Psoas muscle (tissue), 7 donors: ENCODE measurements at regions not wholly inside any gene's neighbourhood (a gene's known extent, or its start where the extent isn't known, plus 50 kb on each side); places are given as distances from the start of the nearest gene placed in this dataset.

ENCODE experiments used
- ATAC-seq, 4 donors: fragments of 200-7000 bp; cut with Tn5 transposase; one replicate each; pipeline ENCODE4 v1.9.1; 2020; ENCODE audit warnings: moderate library complexity in 3 of 4, mild to moderate bottlenecking in 2 of 4
- DNase-seq, 2 donors: peaks; one replicate each; pipeline ENCODE4 v3.0.0-alpha.2; 2020
- H3K27ac ChIP-seq: fragments of 200-600 bp; one replicate; pipeline ENCODE4 v1.8.0; 2022
- H3K27me3 ChIP-seq, 3 donors: fragments of 200-600 bp in 1 of 3; one replicate each; pipeline versions ENCODE4 v1.6.1 to v1.8.0; 2013 to 2022; ENCODE audit warnings: low read length in 2 of 3, mild to moderate bottlenecking in 2 of 3, moderate library complexity in 1 of 3; ENCODE audit not compliant: insufficient read depth in 3 of 3
- H3K36me3 ChIP-seq, 2 donors: fragments of 200-600 bp in 1 of 2; one replicate each; pipeline versions ENCODE4 v1.6.1 to v1.8.0; 2013 to 2022; ENCODE audit warnings: low read depth in 1 of 2, mild to moderate bottlenecking in 1 of 2, moderate library complexity in 1 of 2; ENCODE audit not compliant: insufficient read depth in 1 of 2
- H3K4me1 ChIP-seq: fragments of 200-600 bp; one replicate; pipeline ENCODE4 v1.8.0; 2022
- H3K4me3 ChIP-seq: fragments of 200-600 bp; one replicate; pipeline ENCODE4 v1.8.0; 2022; ENCODE audit warnings: mild to moderate bottlenecking
- H3K9me3 ChIP-seq: fragments of 200-600 bp; one replicate; pipeline ENCODE4 v1.8.0; 2022
- WGBS, 3 donors: extraction: QIAGEN DNeasy Blood & Tissue Kit; methylation state at CpG; one replicate each; pipeline versions ENCODE4 v1.1.6 to v1.1.7; 2013; 5-methylcytosine and 5-hydroxymethylcytosine counted together
- intact Hi-C, 2 donors: fragments of 100-400 bp; cut with DNase I; formaldehyde crosslinking; loops; one replicate each; pipeline versions ENCODE4 v1.11.0 to v1.14.2; 2022
- TF ChIP-seq, protein P1 (sequence below): fragments of 200-600 bp; IDR thresholded peaks from one replicate; pipeline ENCODE4 v1.8.0; 2022; ENCODE audit warnings: antibody characterized with exemption
- donor health status: healthy with polysubstance abuse.
- donor health status: DM: no; HTN: no; CAD: no; lungs with moderate emphysema.
- donor health status: Bipolar disorder and iron deficiency.
- donor health status: healthy.
- donor health status: DM: yes; HTN: yes; CAD: no.
- donor health status: DM: no; HTN: no; CAD: no.
- donor health status: DM: yes; HTN: yes; CAD: no.

DNA sequence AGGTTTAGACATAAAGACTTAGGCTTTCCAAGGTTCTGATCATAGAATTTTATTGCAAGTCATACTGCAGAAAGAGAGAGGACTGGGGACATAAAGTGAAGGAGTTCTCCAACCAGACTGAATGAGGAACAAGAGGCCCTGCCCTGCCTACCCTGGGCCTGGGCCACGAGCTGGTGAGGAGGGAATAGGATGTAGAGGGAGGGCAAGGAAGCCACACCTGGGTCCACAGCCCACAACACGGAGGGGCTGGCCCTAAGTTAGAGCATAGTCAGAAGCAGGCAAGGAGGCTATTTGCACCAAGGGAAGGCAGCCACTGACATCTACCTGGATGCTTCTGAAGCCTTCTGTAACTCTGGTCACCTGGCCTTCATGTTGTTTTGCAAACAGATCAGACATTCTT, 82.2 kb upstream of the CXCL12 start:
- intact Hi-C loops, result no loop called here
- Histone ChIP-seq H3K36me3 (no peaks in the 10 kb centered on the region), H3K27me3 (no peaks in the 10 kb centered on the region), H3K4me1 (peaks cover 11% of the 10 kb centered on the region), H3K4me3 (no peak overlapping the region), H3K27ac (no peak overlapping the region), H3K9me3 (no peaks in the 10 kb centered on the region)
- 91 to 100% (median 94%) methylated on average over 2 of the region's 2 CpGs for WGBS, 3 donors
- ATAC-seq (no peak), DNase-seq (no peak)
- TF ChIP-seq, protein P1, sequence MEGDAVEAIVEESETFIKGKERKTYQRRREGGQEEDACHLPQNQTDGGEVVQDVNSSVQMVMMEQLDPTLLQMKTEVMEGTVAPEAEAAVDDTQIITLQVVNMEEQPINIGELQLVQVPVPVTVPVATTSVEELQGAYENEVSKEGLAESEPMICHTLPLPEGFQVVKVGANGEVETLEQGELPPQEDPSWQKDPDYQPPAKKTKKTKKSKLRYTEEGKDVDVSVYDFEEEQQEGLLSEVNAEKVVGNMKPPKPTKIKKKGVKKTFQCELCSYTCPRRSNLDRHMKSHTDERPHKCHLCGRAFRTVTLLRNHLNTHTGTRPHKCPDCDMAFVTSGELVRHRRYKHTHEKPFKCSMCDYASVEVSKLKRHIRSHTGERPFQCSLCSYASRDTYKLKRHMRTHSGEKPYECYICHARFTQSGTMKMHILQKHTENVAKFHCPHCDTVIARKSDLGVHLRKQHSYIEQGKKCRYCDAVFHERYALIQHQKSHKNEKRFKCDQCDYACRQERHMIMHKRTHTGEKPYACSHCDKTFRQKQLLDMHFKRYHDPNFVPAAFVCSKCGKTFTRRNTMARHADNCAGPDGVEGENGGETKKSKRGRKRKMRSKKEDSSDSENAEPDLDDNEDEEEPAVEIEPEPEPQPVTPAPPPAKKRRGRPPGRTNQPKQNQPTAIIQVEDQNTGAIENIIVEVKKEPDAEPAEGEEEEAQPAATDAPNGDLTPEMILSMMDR, result no peak

DNA sequence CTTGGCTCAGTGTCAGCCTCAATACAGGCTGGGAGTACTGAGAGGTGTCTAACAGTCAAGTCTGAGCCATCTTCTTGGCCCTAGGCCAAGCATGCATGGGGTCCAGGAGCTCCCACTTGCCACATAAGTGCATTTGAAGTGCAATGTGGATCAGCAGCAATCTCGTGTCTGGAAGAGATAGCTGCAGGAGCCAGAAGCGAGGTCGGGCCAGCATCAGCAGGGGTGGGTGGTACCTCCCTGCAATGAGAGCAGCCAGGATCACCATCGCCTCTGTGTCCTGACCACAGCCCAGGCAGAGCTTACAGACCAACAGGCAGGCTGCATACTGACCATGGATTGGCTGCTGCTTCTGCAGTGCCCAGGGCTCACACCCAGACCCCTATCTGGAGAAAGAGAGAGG, 83.0 kb upstream of the CXCL12 start:
- intact Hi-C loops, result no loop called here
- DNase-seq (no peak), ATAC-seq (no peak)
- TF ChIP-seq, protein P1, result no peak
- Histone ChIP-seq H3K36me3 (no peaks in the 10 kb centered on the region), H3K4me3 (no peak overlapping the region), H3K27me3 (no peaks in the 10 kb centered on the region), H3K4me1 (peaks cover 14% of the 10 kb centered on the region), H3K27ac (no peak overlapping the region), H3K9me3 (no peaks in the 10 kb centered on the region)
- 76 to 91% (median 80%) methylated on average over 4 of the region's 4 CpGs for WGBS, 3 donors

DNA sequence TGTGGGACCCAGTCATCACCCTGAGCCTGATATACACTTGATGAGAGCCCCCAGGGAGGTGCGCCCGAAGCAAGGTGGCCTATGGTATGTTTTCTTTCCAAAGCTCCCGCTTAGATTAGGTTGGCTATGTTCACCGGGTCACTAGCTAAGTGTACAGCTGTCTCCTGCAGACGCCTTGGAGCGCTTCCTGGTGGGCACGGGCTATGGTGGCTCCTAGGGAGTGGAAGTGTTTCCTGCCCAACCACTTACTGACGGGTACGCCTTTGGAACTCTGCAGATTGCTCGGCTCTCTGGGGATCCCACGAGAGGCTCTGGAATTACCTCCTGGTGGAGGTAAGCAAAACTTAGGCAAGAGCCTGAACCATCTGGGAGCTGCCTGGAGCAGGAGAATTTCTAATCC, 83.6 kb upstream of the CXCL12 start:
- intact Hi-C loops, result no loop called here
- Histone ChIP-seq H3K4me3 (no peak overlapping the region), H3K27me3 (no peaks in the 10 kb centered on the region), H3K36me3 (no peaks in the 10 kb centered on the region), H3K9me3 (no peaks in the 10 kb centered on the region), H3K27ac (no peak overlapping the region), H3K4me1 (peaks cover 20% of the 10 kb centered on the region)
- ATAC-seq, result no peak
- 73 to 83% (median 82%) methylated on average over 11 of the region's 11 CpGs for WGBS, 3 donors
- DNase-seq, result no peak
- TF ChIP-seq, protein P1, result no peak

DNA sequence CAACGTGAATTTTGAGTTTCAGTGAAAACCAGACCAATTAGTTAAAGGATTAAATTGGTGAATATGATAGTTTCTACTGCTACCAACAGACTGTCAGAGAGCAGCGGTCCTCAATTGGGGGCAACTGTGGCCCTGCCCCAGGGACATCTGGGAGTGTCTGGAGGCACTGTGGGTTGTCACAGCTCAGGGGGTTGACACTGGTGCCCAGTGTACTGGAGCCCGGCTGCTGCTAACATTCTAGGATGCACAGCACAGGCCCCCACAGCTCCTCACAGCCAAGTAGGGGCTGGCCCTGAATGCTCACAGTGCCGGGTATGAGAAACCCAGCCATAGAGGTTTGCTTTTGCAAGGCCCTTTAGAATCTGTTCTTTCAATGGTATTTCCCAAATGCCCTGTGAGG, 84.1 kb upstream of the CXCL12 start:
- ATAC-seq (no peak), DNase-seq (no peak)
- Histone ChIP-seq H3K9me3 (no peaks in the 10 kb centered on the region), H3K4me3 (no peak overlapping the region), H3K27ac (no peak overlapping the region), H3K27me3 (no peaks in the 10 kb centered on the region), H3K36me3 (no peaks in the 10 kb centered on the region), H3K4me1 (peaks cover 21% of the 10 kb centered on the region)
- WGBS, 3 donors, result 84 to 90% (median 89%) methylated on average over 4 of the region's 4 CpGs
- intact Hi-C loops, result no loop called here
- TF ChIP-seq, protein P1, result no peak

DNA sequence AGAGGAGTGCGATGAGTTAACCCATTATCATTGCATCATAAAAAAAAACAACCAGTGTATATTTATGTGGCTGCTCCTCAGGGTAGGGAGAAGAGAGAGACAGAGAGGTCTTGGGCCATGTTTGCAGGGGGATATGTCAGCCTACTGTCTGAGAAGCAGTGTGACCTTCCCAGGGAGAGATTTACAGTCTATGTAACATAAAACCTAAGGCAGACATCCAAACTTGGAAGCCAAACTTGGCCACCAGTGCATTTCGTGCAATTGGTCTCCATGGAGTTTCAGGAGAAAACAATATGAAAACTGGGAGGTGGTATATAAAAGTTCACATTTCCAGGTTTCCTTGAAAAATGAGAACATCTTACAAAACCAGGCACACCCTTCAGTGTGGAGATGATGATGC, 85.9 kb upstream of the CXCL12 start:
- TF ChIP-seq, protein P1, result no peak
- Histone ChIP-seq H3K4me3 (no peak overlapping the region), H3K9me3 (no peaks in the 10 kb centered on the region), H3K27me3 (no peaks in the 10 kb centered on the region), H3K4me1 (peaks cover 21% of the 10 kb centered on the region), H3K27ac (no peak overlapping the region), H3K36me3 (no peaks in the 10 kb centered on the region)
- WGBS, 3 donors, result 44 to 49% (median 47%) methylated on average over 2 of the region's 2 CpGs
- ATAC-seq (peak in 3 of 4 donors; percentile 47 to 65 (median 55)), DNase-seq (no peak)
- intact Hi-C loops, result no loop called here
